Stimulated activated CD4-positive, alpha-beta T cell treated with anti-CD3 and anti-CD28 coated beads, Interleukin-15, amount 100 ng/mL, for 48 hours (primary cell): ENCODE measurements at regions not wholly inside any gene's neighbourhood (a gene's known extent, or its start where the extent isn't known, plus 50 kb on each side); places are given as distances from the start of the nearest gene placed in this dataset.
A peak's percentile ranks its signal among the peaks of the same experiment; 100 is the strongest.
"Not testable (repeated sequence)": the region's sequence is repeated elsewhere in the genome, so short reads cannot be mapped to it uniquely, and the experiment has no call there.

ENCODE experiments used
- DNase-seq, 2 donors: peaks; one replicate each; pipeline ENCODE4 v3.0.0-alpha.2; 2020; ENCODE audit warnings: low read depth in 2 of 2

- no peak for DNase-seq
Observed at GRCh38 chr14:98932431-98933325, 339.3 kb downstream of the BCL11B start.

GRCh38 chr14:98934569-98934968, 337.4 kb downstream of the BCL11B start:
- not testable (repeated sequence) for DNase-seq

DNA sequence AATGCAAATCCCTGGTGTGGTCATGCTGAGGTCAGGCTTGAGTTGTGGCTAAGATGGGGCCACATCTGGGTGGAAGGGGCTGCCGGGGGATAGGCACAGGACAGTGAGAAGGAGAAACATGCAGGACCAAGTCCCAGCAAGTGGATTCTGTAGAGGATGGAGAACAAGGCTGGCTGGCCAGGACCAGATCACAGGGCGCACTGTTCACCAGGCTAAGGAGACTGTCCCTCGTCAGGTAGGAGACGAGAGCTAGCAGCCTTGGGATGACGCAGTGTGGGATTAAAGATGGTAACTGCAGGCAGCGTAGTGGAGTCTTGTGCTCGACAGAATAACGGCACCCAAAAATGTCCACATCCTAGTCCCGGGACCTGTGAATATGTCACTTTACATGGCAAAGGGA, 336.1 kb downstream of the BCL11B start:
- no peak for DNase-seq

DNA sequence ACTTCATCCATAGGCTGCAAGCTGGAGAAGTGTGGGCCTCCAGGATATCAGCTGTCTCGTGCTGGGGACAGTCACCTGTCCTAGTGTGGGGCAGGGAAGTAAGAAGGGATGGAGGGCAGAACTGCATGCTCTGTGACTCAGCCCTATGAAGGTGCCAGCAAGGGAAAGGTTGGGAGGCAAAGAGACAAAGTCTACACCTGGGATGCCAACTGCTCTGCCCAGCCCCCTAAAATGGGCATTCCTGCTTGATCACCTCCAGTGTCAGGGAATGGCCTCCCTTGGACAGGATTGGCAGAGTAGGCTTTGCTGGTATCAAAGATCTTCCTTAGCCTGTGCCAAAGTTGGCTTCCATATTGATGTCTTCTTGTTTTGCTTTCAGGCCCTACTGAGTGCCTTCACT, 335.0 kb downstream of the BCL11B start:
- no peak for DNase-seq

DNA sequence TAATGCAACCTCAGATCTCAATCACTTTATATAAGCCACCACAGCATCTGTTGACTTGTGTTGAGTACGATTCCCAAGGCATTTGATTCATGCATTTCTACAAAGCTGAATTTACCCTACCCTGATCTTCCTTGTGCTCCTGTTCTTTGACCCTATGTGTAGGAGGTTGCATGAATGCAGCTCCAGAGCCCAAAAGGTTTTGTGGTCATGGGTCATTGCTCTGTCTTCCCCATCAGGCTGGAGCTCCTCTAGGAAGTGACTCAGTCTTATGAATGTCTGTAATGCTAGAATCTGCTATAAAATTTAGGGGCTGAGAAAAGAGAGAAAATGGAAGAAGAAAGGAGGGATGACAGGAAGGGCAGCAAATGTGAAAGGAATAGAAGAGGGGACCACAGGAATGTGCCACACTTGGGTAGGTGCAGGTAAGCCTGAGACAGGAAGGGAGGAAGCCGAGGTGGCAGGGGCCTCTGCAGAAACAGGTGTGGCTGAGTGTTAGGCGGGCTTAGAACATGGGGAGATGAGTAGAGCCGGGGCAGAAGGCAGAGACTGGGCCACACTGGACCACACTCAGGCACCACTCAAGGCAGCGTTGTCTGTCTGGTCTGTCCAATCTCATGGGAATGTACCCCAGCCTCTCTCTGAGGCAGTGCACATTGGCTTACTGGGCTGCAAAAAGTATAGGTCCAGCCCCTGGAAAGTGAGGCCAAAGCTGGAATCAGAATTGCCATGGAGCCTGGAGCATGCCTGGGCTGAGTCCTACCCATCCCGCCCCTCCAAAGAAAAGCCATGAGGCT, 334.1 kb downstream of the BCL11B start:
- DNase-seq = no peak

DNA sequence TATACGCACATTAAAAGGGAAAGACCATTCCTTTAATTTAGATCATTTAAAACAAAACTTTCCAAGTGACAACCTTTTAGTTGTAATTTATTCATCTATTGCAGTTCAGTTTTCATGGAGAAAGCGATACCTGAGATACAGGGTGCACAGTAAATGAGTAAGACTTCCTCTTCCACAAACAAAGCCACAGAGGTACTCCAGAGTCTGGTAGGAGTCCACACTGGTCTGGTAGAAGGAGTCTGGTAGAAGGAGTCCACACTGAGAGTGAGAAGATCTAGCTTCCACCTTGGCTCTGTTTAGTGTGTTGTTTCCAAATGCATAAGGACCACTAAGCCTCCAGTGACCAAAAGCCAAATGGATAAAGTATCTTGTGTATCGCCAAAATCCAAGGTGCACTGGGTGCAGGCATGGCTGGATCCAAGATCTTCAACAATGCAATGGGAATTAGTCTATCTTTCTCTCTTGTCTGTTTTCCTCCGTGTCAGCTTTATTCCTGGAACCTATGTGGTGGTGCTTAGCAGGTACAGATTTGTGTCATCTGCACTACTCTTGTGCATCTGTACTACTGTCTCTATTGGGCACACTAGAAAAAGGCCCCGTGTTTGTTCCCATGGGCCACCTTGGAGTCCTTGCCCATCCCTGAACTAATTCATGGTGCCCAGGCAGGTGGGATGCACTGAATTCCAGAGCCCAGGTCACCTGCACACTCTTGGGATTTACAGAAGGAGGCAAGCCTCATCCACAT, 331.1 kb downstream of the BCL11B start:
- DNase-seq = no peak

DNA sequence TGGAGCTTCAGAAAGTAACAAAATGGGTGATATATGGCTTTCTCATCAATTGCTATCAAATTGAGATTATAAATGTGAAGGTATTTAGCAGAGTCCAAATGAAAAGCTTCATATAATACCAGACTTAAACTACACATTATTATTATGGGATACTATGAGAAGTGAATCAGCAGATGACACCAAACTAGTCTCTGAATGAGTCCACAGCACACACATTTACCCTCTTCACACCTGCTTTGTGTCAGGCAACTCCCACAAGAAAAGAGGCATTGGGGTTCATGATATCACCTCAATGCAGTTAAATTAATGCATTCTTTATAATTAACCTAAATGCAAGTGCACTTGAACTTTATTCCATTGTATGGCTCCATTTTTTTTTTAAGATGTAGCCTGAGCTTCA, 330.5 kb downstream of the BCL11B start:
- no peak for DNase-seq

DNA sequence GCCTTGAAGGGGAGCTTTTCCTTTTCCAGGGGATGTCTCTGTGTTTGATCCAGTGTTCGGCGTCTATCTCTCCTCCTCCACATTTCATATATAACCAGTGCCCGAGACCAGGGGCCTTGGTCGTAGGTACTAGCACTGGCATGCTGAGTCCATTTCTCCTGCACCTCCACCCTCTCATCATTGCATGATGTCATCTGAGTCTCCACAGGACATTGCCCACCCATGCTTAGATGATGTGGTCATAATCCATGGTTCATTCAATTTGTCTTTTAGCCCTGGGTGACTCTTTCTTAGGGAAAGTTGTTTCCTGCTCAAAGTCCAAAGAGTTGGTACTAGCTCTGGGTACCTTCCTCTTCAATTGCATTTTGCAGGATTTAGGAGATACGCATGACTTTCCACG, 328.1 kb downstream of the BCL11B start:
- no peak for DNase-seq

DNA sequence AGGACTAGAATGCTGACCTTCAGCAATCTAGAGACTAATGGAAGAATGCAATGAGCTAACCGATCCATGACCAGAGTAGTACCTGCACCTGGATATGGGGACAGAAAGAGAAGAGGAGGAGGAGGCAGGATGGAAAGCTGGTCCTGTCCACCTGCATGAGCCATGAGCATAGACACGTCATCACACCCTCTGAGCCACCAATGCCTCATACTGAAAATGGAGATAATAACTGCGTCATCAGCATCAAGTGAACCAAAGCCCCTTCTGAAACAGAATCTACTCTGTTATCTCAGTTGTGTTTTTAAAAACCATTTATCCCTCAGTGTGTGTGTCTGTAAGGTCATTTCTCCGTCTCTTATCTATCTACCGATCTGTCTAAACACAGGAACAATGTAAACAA, 327.0 kb downstream of the BCL11B start:
- no peak for DNase-seq

- no peak for DNase-seq
Observed at GRCh38 chr14:98945611-98946570, 326.1 kb downstream of the BCL11B start.

GRCh38 chr14:98946940-98947339, 325.1 kb downstream of the BCL11B start:
- DNase-seq = no peak

DNA sequence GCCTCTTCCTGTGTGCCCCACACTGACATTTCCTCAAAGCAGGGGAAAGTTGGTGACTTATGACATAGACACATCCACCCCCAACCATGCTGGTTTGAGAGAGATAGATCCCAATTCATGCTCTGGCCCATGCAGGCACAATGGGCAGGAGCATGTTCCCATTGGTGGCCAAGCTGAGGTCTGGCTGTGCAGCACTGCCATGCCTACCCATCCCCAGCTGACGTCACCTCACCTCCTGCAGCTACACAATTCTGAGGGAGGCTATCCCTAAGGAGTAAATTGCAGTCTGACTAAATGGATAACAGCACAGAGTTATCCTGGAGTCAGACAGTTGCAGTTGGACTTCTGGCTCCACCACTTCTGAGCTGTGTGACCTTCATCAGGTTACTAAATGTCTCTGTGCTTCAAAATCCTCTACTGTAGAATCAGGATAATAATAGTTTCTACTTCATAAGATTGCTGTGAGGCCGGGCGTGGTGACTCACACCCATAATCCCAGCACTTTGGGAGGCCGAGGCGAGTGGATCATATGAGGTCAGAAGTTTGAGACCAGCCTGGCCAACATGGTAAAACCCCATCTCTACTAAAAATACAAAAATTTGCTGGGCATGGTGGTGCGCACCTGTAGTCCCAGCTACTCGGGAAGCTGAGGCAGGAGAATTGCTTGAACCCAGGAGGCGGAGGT, 323.9 kb downstream of the BCL11B start:
- DNase-seq = no peak

- DNase-seq = no peak
Observed at GRCh38 chr14:98949051-98949450, 322.9 kb downstream of the BCL11B start.

DNA sequence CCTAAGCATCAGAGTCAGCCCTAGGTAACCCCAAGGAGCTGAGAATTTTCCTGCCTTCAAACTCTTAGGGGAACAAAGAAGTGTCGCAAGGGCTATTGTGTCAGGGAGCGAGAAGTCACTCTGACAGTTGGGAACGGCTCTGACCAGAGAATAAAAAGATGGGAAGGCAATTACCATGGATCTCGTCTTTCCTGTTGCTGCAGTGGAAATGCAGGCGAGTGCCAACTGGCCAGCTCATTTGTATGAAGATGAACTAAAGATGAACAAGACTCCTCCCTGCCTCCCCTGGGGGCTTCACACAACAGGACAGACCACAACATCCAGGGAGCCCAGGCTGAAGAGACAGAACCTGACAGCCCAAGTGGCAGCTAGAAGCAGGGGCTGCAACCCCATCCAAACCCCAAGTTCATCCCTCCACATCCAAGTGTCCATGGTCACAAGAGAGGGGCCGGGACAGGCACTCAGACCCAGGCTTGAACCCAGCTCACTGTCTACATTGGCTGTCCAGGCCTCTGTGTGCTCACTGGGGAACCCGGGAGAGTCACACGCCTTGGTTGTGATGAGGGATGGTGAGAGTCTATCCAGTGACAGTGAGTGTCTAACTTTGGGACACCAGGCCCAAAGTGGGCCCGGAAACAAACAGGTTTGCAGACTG, 322.4 kb downstream of the BCL11B start:
- no peak for DNase-seq

GRCh38 chr14:98950353-98950895, 321.6 kb downstream of the BCL11B start:
- no peak for DNase-seq

GRCh38 chr14:98951031-98951430, 321.0 kb downstream of the BCL11B start:
- no peak for DNase-seq

- no peak for DNase-seq
Observed at GRCh38 chr14:98951521-98952152, 320.4 kb downstream of the BCL11B start.

DNA sequence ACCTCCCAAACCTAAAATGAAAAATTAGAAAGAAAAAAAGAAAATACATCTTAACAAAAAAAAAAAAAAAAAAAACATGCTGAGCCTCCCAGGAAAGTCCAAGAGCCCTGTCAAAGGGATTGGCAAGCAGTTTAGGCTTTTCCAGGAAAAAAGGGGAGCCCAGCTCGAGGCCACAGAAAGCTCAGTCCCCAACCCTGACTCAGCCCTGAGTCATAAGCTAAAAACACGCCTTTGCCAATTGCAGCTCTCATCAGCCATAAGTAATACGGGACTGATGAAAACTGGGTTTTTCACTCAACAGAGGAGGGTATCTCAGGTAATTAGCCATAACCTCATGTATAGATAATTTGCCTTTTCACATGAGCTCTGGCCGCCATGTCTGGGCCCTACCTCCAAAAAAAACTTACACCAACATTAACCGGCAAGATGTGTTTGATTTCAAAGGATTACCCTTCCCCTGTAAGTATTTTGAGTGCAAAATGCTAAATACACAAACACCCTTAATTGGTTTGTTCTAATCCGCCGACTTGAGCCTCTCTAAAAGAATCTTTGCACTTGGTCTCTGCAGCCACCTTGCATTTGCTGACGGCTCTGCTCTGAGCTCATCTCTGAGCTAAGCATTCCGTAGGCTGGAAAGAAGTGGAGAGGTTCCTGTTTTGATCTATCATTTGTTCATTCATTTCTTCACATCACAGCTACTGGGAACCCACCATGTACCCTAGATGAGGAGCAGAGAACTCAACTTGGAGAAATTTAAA, 319.2 kb downstream of the BCL11B start:
- peak in 1 of 2 donors; percentile 19 for DNase-seq
